OCI-LY3 (cell line): ENCODE measurements at regions not wholly inside any gene's neighbourhood (a gene's known extent, or its start where the extent isn't known, plus 50 kb on each side); places are given as distances from the start of the nearest gene placed in this dataset.

Experiments used
- EZH2phosphoT487 ChIP-seq: fragments of 200-600 bp; shearing (Covaris generic); IDR thresholded peaks from 2 replicates; pipeline ENCODE4 v1.6.1; 2018; ENCODE audit warnings: antibody characterized with exemption, mixed run types, low read depth
- TF ChIP-seq, protein P1 (sequence below): fragments of 200-600, 300-600 bp; sonication (generic); IDR thresholded peaks from 2 replicates; pipeline ENCODE4 v1.5.1; 2014; ENCODE audit warnings: antibody characterized with exemption, low read length, low read depth

DNA sequence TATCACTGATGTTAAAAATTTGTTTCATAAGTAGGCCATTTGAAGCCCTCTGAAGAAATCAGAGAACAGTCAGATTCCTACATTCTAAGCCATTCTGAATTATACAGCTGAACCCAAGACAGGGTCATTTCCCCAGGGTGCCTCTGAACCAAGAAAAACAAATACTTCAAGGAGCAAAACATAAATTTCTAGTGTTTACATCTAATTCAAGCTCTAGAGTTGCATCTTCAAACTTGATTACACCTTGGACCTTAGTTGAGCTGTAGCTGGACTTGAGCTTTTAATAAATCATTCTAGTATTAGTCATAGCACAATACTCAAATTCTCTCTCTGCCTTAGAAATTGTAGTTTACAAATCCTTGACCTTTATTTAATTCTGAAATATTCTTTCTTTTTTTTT, 87.6 kb upstream of the IL15 start:
- TF ChIP-seq, protein P1, sequence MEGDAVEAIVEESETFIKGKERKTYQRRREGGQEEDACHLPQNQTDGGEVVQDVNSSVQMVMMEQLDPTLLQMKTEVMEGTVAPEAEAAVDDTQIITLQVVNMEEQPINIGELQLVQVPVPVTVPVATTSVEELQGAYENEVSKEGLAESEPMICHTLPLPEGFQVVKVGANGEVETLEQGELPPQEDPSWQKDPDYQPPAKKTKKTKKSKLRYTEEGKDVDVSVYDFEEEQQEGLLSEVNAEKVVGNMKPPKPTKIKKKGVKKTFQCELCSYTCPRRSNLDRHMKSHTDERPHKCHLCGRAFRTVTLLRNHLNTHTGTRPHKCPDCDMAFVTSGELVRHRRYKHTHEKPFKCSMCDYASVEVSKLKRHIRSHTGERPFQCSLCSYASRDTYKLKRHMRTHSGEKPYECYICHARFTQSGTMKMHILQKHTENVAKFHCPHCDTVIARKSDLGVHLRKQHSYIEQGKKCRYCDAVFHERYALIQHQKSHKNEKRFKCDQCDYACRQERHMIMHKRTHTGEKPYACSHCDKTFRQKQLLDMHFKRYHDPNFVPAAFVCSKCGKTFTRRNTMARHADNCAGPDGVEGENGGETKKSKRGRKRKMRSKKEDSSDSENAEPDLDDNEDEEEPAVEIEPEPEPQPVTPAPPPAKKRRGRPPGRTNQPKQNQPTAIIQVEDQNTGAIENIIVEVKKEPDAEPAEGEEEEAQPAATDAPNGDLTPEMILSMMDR, result no peak
- TF ChIP-seq EZH2phosphoT487, result no peak
